CD4-positive, alpha-beta memory T cell (primary cell): ENCODE measurements at regions not wholly inside any gene's neighbourhood (a gene's known extent, or its start where the extent isn't known, plus 50 kb on each side); places are given as distances from the start of the nearest gene placed in this dataset.
A peak's percentile ranks its signal among the peaks of the same experiment; 100 is the strongest.
"Not testable (repeated sequence)": the region's sequence is repeated elsewhere in the genome, so short reads cannot be mapped to it uniquely, and the experiment has no call there.

Source experiments
- CTCF ChIA-PET: fragments of 350-600 bp; sonication (Branson Sonifier 250); formaldehyde crosslinking; loops from one replicate; lab custom pipeline; 2021; ENCODE audit warnings: inconsistent platforms; ENCODE audit not compliant: partially characterized antibody; lab: Charles Lee
- POLR2A ChIA-PET: fragments of 350-600 bp; sonication (Branson Sonifier 250); formaldehyde crosslinking; loops from one replicate; lab custom pipeline; 2021; ENCODE audit not compliant: partially characterized antibody; lab: Charles Lee
- DNase-seq, 5 donors: peaks; one replicate each; pipeline versions ENCODE4 v3.0.0 to v3.0.0-alpha.2; 2020 to 2022; ENCODE audit warnings: mixed read lengths in 1 of 5
- H3K27ac ChIP-seq: one replicate; pipeline ENCODE4 v1.7.0; 2013; ENCODE audit warnings: low read depth, low read length
- H3K27me3 ChIP-seq: 2 replicates; pipeline ENCODE4 v1.7.0; 2013; ENCODE audit warnings: mild to moderate bottlenecking, low read length, moderate library complexity; ENCODE audit not compliant: insufficient read depth
- H3K36me3 ChIP-seq: 2 replicates; pipeline ENCODE4 v1.7.0; 2013; ENCODE audit warnings: mild to moderate bottlenecking, low read length, moderate library complexity; ENCODE audit not compliant: insufficient read depth
- H3K4me1 ChIP-seq: 2 replicates; pipeline ENCODE4 v1.7.0; 2013; ENCODE audit warnings: mild to moderate bottlenecking, low read length, moderate library complexity; ENCODE audit not compliant: insufficient read depth
- H3K4me3 ChIP-seq, 2 donors: one replicate each; pipeline ENCODE4 v1.7.0; 2013; ENCODE audit warnings: low read length in 2 of 2, mild to moderate bottlenecking in 1 of 2
- H3K9me3 ChIP-seq, 2 donors: one replicate each; pipeline ENCODE4 v1.7.0; 2013; ENCODE audit warnings: low read length in 2 of 2, control low read depth in 1 of 2; ENCODE audit not compliant: control insufficient read depth in 1 of 2
- H3K27ac Mint-ChIP-seq, 7 donors: one replicate each; pipeline ENCODE4 v1.8.0; 2020 to 2021; ENCODE audit warnings: mixed read lengths in 7 of 7, mild to moderate bottlenecking in 6 of 7, inconsistent platforms in 3 of 7, moderate library complexity in 3 of 7
- H3K27me3 Mint-ChIP-seq, 2 donors: one replicate each; pipeline ENCODE4 v1.8.0; 2020 to 2021; ENCODE audit warnings: mixed read lengths in 2 of 2
- H3K36me3 Mint-ChIP-seq, 2 donors: one replicate each; pipeline ENCODE4 v1.8.0; 2020 to 2021; ENCODE audit warnings: mixed read lengths in 2 of 2, inconsistent platforms in 1 of 2, mild to moderate bottlenecking in 1 of 2
- H3K4me1 Mint-ChIP-seq, 4 donors: one replicate each; pipeline ENCODE4 v1.8.0; 2020 to 2021; ENCODE audit warnings: mixed read lengths in 4 of 4, mild to moderate bottlenecking in 1 of 4
- H3K4me3 Mint-ChIP-seq, 8 donors: one replicate each; pipeline ENCODE4 v1.8.0; 2020 to 2021; ENCODE audit warnings: mixed read lengths in 8 of 8, mild to moderate bottlenecking in 7 of 8, moderate library complexity in 6 of 8, inconsistent platforms in 3 of 8
- H3K9me3 Mint-ChIP-seq, 8 donors: one replicate each; pipeline ENCODE4 v1.8.0; 2020 to 2021; ENCODE audit warnings: mixed read lengths in 8 of 8, mild to moderate bottlenecking in 5 of 8, inconsistent platforms in 3 of 8, moderate library complexity in 1 of 8
- intact Hi-C: fragments of 100-400 bp; cut with micrococcal nuclease; formaldehyde crosslinking; loops from one replicate; pipeline ENCODE4 v1.15.1; 2023

DNA sequence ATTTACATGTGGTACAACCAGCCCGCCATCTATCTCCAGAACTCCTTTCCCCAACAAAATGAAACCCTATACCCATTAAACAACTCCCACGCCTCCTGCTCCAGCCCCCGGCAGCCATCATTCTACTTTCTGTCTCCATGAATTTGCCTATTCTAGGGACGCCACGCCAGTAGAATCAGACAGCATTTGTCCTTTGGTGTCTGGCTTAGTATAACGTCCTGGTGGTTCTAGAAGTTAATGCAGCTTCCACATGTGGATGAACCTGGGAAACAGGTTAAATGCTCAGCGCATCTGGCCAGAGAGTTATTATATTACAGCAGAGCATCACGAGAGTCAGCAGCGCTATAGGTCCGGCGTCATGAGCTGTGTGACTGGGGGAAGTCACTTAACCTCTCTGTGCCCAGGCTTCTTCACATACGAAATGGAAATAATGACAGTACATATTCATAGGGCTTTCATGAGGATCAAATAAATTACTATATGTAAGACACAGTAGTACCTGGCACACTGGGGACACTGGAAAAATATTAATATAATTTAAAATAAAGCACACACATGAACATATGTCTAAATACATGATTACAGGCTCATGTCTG lies 178.7 kb upstream of the TAB2 start:
- peaks cover 7 to 20% of the 10 kb centered on the region in 2 donors for H3K36me3 Mint-ChIP-seq
- peak overlapping the region in 2 of 8 donors; percentile 48 to 58 for H3K4me3 Mint-ChIP-seq

DNA sequence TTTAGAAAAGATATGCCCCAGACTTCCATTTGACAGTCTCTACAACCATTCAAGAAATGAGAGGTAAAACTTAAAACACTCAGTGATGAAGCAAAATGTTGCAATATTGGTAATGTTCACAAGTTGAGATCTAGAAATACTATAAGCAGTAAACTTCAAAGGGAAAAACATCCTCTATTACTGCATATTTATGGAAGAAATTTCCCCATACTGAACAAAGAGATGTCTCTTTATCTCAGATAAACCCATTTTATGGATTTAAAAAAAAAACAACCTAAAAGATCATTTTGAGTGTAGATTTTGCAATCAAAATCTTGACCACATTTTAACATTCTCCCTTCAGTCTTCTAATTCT lies 177.8 kb upstream of the TAB2 start:
- no peak for DNase-seq
- intact Hi-C loops: loop anchor here (2.0 kb wide), 2 partner anchors 57 to 93 kb away; no protein-coding TSS in a partner anchor
- Histone ChIP-seq H3K27ac (peak overlapping the region; percentile 95), H3K27me3 (no peaks in the 10 kb centered on the region), H3K4me3 (peak overlapping the region in 1 of 2 donors; percentile 47), H3K4me1 (peaks cover 72% of the 10 kb centered on the region), H3K36me3 (no peaks in the 10 kb centered on the region), H3K9me3 (no peaks in the 10 kb centered on the region)
- peak overlapping the region; percentile 94 to 100 (median 99) for H3K27ac Mint-ChIP-seq
- peaks cover 12 to 24% of the 10 kb centered on the region in 2 donors for H3K36me3 Mint-ChIP-seq
- H3K4me1 Mint-ChIP-seq: peaks cover 31 to 59% (median 45%) of the 10 kb centered on the region in 4 donors
- no peaks in the 10 kb centered on the region for H3K27me3 Mint-ChIP-seq
- H3K9me3 Mint-ChIP-seq: peaks cover 0 to 25% (median 7%) of the 10 kb centered on the region in 8 donors
- ChIA-PET CTCF (interaction anchor here (1.2 to 2.0 kb wide), 5 partner anchors 9 to 292 kb away, joined by 3 to 7 read pairs (median 5); no protein-coding TSS in a partner anchor), POLR2A (interaction anchor here (0.7 to 3.0 kb wide), 19 partner anchors 10 to 405 kb away, joined by 3 to 38 read pairs (median 4); partner anchors contain the start of gene TAB2)
- peak overlapping the region in 7 of 8 donors; percentile 71 to 90 (median 77) for H3K4me3 Mint-ChIP-seq

More for the DNA sequence above, 178.7 kb upstream of the TAB2 start:
- Histone ChIP-seq H3K4me3 (no peak overlapping the region), H3K36me3 (no peaks in the 10 kb centered on the region), H3K9me3 (no peaks in the 10 kb centered on the region), H3K27me3 (no peaks in the 10 kb centered on the region), H3K4me1 (peaks cover 76% of the 10 kb centered on the region), H3K27ac (peak overlapping the region; percentile 41)
- ChIA-PET POLR2A (interaction anchor here (0.7 to 3.0 kb wide), 9 partner anchors 9 to 293 kb away, joined by 3 to 38 read pairs (median 5); no protein-coding TSS in a partner anchor), CTCF (interaction anchor here (0.8 to 3.0 kb wide), 7 partner anchors 8 to 295 kb away, joined by 3 to 8 read pairs (median 4); no protein-coding TSS in a partner anchor)
- DNase-seq: no peak
- Mint-ChIP-seq H3K27ac (peak overlapping the region; percentile 71 to 96 (median 92)), H3K9me3 (peaks cover 0 to 21% (median 7%) of the 10 kb centered on the region in 8 donors), H3K27me3 (no peaks in the 10 kb centered on the region), H3K4me1 (peaks cover 31 to 55% (median 43%) of the 10 kb centered on the region in 4 donors)
- intact Hi-C loops: no loop called here

DNA sequence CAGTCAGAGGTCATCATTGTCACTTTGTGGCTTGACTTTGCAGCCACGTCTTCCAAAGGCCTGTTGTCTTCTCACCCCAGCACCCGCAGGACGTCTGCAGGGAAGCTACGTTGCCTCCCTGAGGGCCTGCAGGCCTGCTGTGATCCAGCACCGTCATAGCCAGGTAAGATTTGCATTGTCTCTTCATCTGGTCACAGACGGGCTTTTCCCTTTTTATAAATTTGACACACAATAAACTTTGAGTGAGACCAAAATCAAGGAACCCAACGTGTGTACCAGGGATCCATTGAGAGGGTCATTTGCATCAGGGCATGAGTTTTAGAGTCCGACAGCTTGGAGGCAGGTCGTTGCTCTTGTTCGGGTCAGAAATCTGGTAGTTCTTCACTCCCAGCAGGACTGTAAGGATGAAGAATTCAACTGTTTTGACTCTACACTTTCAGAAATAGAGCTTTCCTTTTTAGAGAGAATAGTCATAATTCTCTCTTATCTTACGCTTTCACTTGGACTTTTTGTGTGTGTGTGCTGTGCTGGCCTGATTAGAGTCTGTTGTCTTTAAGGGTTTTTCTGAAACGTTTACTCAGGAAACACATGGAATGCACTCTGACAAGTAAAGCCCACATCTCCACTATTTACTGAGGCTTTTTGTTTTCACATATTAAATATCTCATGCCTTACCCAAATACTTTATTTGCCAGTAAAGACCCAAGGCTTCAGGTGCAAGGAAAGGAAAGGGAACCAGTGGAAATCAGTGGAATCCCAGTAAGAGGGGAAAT lies 177.2 kb upstream of the TAB2 start:
- intact Hi-C loops: loop anchor here (2.0 kb wide), 2 partner anchors 58 to 92 kb away; no protein-coding TSS in a partner anchor
- peaks cover 14 to 25% of the 10 kb centered on the region in 2 donors for H3K36me3 Mint-ChIP-seq
- Histone ChIP-seq H3K36me3 (no peaks in the 10 kb centered on the region), H3K9me3 (no peaks in the 10 kb centered on the region), H3K4me3 (peak overlapping the region; percentile 6 to 47), H3K4me1 (peaks cover 66% of the 10 kb centered on the region), H3K27me3 (no peaks in the 10 kb centered on the region), H3K27ac (peak overlapping the region; percentile 95)
- H3K27ac Mint-ChIP-seq: peak overlapping the region; percentile 94 to 100 (median 99)
- ChIA-PET POLR2A (interaction anchor here (0.7 to 3.0 kb wide), 18 partner anchors 10 to 404 kb away, joined by 3 to 38 read pairs (median 4); partner anchors contain the start of gene TAB2), CTCF (interaction anchor here (1.2 to 2.0 kb wide), 3 partner anchors 9 to 292 kb away, joined by 5 to 7 read pairs (median 5); no protein-coding TSS in a partner anchor)
- peak; percentile 51 to 91 (median 64) for DNase-seq
- H3K4me1 Mint-ChIP-seq: peaks cover 31 to 61% (median 46%) of the 10 kb centered on the region in 4 donors
- peaks cover 0 to 28% (median 8%) of the 10 kb centered on the region in 8 donors for H3K9me3 Mint-ChIP-seq
- peak overlapping the region; percentile 67 to 90 (median 76) for H3K4me3 Mint-ChIP-seq
- H3K27me3 Mint-ChIP-seq: no peaks in the 10 kb centered on the region

GRCh38 chr6:149140910-149141290 lies 176.6 kb upstream of the TAB2 start:
- DNase-seq: peak; percentile 54 to 74 (median 61)
- H3K27ac ChIP-seq: peak overlapping the region; percentile 95
- Mint-ChIP-seq H3K36me3 (peaks cover 17 to 27% of the 10 kb centered on the region in 2 donors), H3K27me3 (no peaks in the 10 kb centered on the region), H3K9me3 (peaks cover 0 to 33% (median 11%) of the 10 kb centered on the region in 8 donors), H3K4me3 (peak overlapping the region; percentile 67 to 90 (median 76)), H3K27ac (peak overlapping the region; percentile 94 to 100 (median 99)), H3K4me1 (peaks cover 33 to 65% (median 51%) of the 10 kb centered on the region in 4 donors)
- POLR2A ChIA-PET: interaction anchor here (1.0 to 3.0 kb wide), 10 partner anchors 10 to 178 kb away, joined by 3 to 38 read pairs (median 6); partner anchors contain the start of gene TAB2
- H3K27me3 ChIP-seq: no peaks in the 10 kb centered on the region
- peaks cover 60% of the 10 kb centered on the region for H3K4me1 ChIP-seq
- intact Hi-C loops: loop anchor here (2.0 kb wide), 2 partner anchors 58 to 92 kb away; no protein-coding TSS in a partner anchor
- H3K4me3 ChIP-seq: peak overlapping the region; percentile 6 to 47
- CTCF ChIA-PET: interaction anchor here (1.2 to 2.0 kb wide), 3 partner anchors 10 to 291 kb away, joined by 5 to 7 read pairs (median 5); no protein-coding TSS in a partner anchor
- H3K36me3 ChIP-seq: no peaks in the 10 kb centered on the region
- H3K9me3 ChIP-seq: no peaks in the 10 kb centered on the region

DNA sequence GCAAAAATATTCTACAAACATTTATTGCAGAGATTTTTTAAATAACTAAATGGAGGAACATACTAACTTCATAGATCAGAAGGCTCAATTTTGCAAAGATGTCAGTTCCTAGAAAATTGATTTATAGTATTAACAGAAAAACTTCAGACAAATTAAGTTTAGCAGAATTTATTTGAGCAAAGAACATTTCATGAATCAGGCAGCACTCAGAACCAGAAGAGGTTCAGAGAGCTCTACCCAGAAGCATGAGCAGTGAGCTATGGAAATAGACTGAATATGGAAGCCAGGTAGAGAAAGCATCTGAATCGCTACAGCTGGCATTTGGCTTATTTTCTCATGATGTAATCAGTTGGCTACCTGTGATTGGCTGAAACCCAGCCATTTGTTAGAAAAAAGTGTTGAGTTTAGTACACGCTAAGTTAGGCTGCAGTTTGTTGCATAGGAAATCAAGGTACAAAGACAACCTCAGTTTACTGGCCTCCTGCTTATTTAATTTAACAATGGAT lies 174.5 kb upstream of the TAB2 start:
- Histone ChIP-seq H3K27me3 (no peaks in the 10 kb centered on the region), H3K4me1 (peaks cover 73% of the 10 kb centered on the region), H3K9me3 (no peaks in the 10 kb centered on the region), H3K27ac (no peak overlapping the region), H3K4me3 (no peak overlapping the region), H3K36me3 (no peaks in the 10 kb centered on the region)
- Mint-ChIP-seq H3K9me3 (peaks cover 0 to 38% (median 13%) of the 10 kb centered on the region in 8 donors), H3K27ac (peak overlapping the region in 2 of 7 donors; percentile 41 to 76), H3K27me3 (no peaks in the 10 kb centered on the region), H3K4me3 (peak overlapping the region in 1 of 8 donors; percentile 35), H3K36me3 (peaks cover 27 to 38% of the 10 kb centered on the region in 2 donors), H3K4me1 (peaks cover 48 to 80% (median 66%) of the 10 kb centered on the region in 4 donors)
- ChIA-PET CTCF (interaction anchor here (0.6 kb wide), 1 partner anchor 535 kb away, joined by 3 read pairs; no protein-coding TSS in a partner anchor), POLR2A (interaction anchor here (0.6 to 1.1 kb wide), 4 partner anchors 11 to 182 kb away, joined by 3 to 4 read pairs (median 3); no protein-coding TSS in a partner anchor)
- no peak for DNase-seq
- intact Hi-C loops: no loop called here

DNA sequence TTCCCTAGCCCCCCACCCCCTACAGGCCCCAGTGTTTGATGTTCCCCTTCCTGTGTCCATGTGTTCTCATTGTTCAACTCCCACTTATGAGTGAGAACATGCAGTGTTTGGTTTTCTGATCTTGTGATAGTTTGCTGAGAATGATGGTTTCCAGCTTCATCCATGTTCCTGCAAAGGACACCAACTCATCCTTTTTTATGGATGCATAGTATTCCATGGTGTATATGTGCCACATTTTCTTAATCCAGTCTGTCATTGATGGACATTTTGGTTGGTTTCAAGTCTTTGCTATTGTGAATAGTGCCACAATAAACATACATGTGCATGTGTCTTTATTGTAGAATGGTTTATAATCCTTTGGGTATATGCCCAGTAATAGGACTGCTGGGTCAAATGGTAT lies 171.7 kb upstream of the TAB2 start:
- H3K27me3 ChIP-seq, H3K4me3 ChIP-seq, DNase-seq, H3K27ac ChIP-seq, H3K36me3 ChIP-seq, H3K9me3 ChIP-seq, CTCF ChIA-PET, H3K27me3 Mint-ChIP-seq: not testable (repeated sequence)
- Mint-ChIP-seq H3K4me3 (peak overlapping the region in 6 of 8 donors; percentile 31 to 70 (median 48)), H3K36me3 (peaks cover 41 to 44% of the 10 kb centered on the region in 2 donors), H3K9me3 (peaks cover 0 to 40% (median 13%) of the 10 kb centered on the region in 8 donors), H3K27ac (peak overlapping the region in 6 of 7 donors; percentile 87 to 98 (median 96)), H3K4me1 (peaks cover 51 to 81% (median 69%) of the 10 kb centered on the region in 4 donors)
- POLR2A ChIA-PET: interaction anchor here (2.7 kb wide), 1 partner anchor 8 kb away, joined by 9 read pairs; no protein-coding TSS in a partner anchor
- intact Hi-C loops: loop anchor here (5.0 kb wide), 1 partner anchor 172 kb away; the partner anchor contains the start of gene TAB2
- H3K4me1 ChIP-seq: peaks cover 70% of the 10 kb centered on the region
